ENCODE measurements at regions not wholly inside any gene's neighbourhood (a gene's known extent, or its start where the extent isn't known, plus 50 kb on each side); places are given as distances from the start of the nearest gene placed in this dataset.

GRCh38 chr11:134889832-134890231 lies 477.8 kb upstream of the B3GAT1 start:
- no peak for DNase-seq
- H3K27me3 ChIP-seq, result peaks cover 0 to 30% (median 0%) of the 10 kb centered on the region in 9 donors

GRCh38 chr11:134888821-134889220 lies 476.8 kb upstream of the B3GAT1 start:
- Histone ChIP-seq H3K4me3 (no peak overlapping the region), H3K27ac (no peak overlapping the region), H3K9me3 (no peaks in the 10 kb centered on the region), H3K36me3 (no peaks in the 10 kb centered on the region), H3K4me1 (no peaks in the 10 kb centered on the region), H3K27me3 (peaks cover 0 to 39% (median 0%) of the 10 kb centered on the region in 9 donors)
- WGBS, 4 donors, result 80 to 84% (median 82%) methylated on average over 10 of the region's 10 CpGs
- no peak for ATAC-seq
- TF ChIP-seq CTCF (IDR thresholded peaks at IDR 0.05) (no peak), POLR2A (IDR thresholded peaks at IDR 0.05) (no peak)
- intact Hi-C loops (cut with DNase I), result no loop called here
- no peak for DNase-seq

More at GRCh38 chr11:134889832-134890231, 477.8 kb upstream of the B3GAT1 start:
- no peaks in the 10 kb centered on the region for H3K9me3 ChIP-seq
- no peaks in the 10 kb centered on the region for H3K4me1 ChIP-seq
- intact Hi-C loops (cut with DNase I), result no loop called here
- WGBS, 4 donors, result 78 to 86% (median 83%) methylated on average over 6 of the region's 6 CpGs
- no peak overlapping the region for H3K27ac ChIP-seq
- TF ChIP-seq POLR2A (IDR thresholded peaks at IDR 0.05) (no peak), CTCF (IDR thresholded peaks at IDR 0.05) (no peak)
- no peak overlapping the region for H3K4me3 ChIP-seq
- no peak for ATAC-seq
- H3K36me3 ChIP-seq, result no peaks in the 10 kb centered on the region

GRCh38 chr11:134887896-134888295 lies 475.9 kb upstream of the B3GAT1 start:
- no peaks in the 10 kb centered on the region for H3K9me3 ChIP-seq
- intact Hi-C loops (cut with DNase I), result no loop called here
- 76 to 83% (median 81%) methylated on average over 3 to 4 of the region's 4 CpGs for WGBS, 4 donors
- peaks cover 0 to 47% (median 2%) of the 10 kb centered on the region in 9 donors for H3K27me3 ChIP-seq
- H3K4me3 ChIP-seq, result no peak overlapping the region
- no peaks in the 10 kb centered on the region for H3K36me3 ChIP-seq
- ATAC-seq (no peak), DNase-seq (no peak)
- no peaks in the 10 kb centered on the region for H3K4me1 ChIP-seq
- TF ChIP-seq POLR2A (IDR thresholded peaks at IDR 0.05) (no peak), CTCF (IDR thresholded peaks at IDR 0.05) (no peak)
- no peak overlapping the region for H3K27ac ChIP-seq

GRCh38 chr11:134883484-134883883 lies 471.4 kb upstream of the B3GAT1 start:
- DNase-seq, result no peak
- no peak overlapping the region for H3K27ac ChIP-seq
- no peak overlapping the region for H3K4me3 ChIP-seq
- 55 to 77% (median 67%) methylated on average over 8 of the region's 8 CpGs for WGBS, 4 donors
- H3K9me3 ChIP-seq, result no peaks in the 10 kb centered on the region
- TF ChIP-seq CTCF (IDR thresholded peaks at IDR 0.05), result no peak
- peaks cover 0 to 48% (median 2%) of the 10 kb centered on the region in 9 donors for H3K27me3 ChIP-seq
- no peaks in the 10 kb centered on the region for H3K4me1 ChIP-seq
- no peak for ATAC-seq
- intact Hi-C loops (cut with DNase I), result no loop called here
- H3K36me3 ChIP-seq, result no peaks in the 10 kb centered on the region

Measured in heart left ventricle (tissue), 16 donors.